A673 (cell line): ENCODE measurements at regions not wholly inside any gene's neighbourhood (a gene's known extent, or its start where the extent isn't known, plus 50 kb on each side); places are given as distances from the start of the nearest gene placed in this dataset.

Source experiments
- CTCF ChIP-seq: fragments of 300-800, 200-600 bp; sonication (generic); conservative IDR thresholded peaks from 2 replicates; pipeline ENCODE4 v1.5.1; 2017; ENCODE audit warnings: low read depth, mild to moderate bottlenecking, antibody characterized with exemption, low read length, moderate library complexity, mixed read lengths
- EZH2 ChIP-seq: fragments of 200-600 bp; sonication (generic); IDR thresholded peaks from 2 replicates; pipeline ENCODE4 v1.6.1; 2017; ENCODE audit warnings: borderline replicate concordance, low read depth, mild to moderate bottlenecking, mixed read lengths, antibody characterized with exemption, low read length; ENCODE audit not compliant: poor library complexity, severe bottlenecking

- TF ChIP-seq CTCF (no peak), EZH2 (no peak)
These were observed 723.8 kb downstream of the MECOM start for GRCh38 chr3:168939651-168940238.
